SK-N-DZ (cell line): ENCODE measurements at regions not wholly inside any gene's neighbourhood (a gene's known extent, or its start where the extent isn't known, plus 50 kb on each side); places are given as distances from the start of the nearest gene placed in this dataset.
"Not testable (repeated sequence)": the region's sequence is repeated elsewhere in the genome, so short reads cannot be mapped to it uniquely, and the experiment has no call there.

Source experiments
- DNase-seq: peaks from one replicate; pipeline ENCODE4 v3.0.0-alpha.2; 2015; ENCODE audit warnings: low spot score

GRCh38 chr14:59057551-59057950, 130.9 kb upstream of the DAAM1 start:
- DNase-seq = no peak

DNA sequence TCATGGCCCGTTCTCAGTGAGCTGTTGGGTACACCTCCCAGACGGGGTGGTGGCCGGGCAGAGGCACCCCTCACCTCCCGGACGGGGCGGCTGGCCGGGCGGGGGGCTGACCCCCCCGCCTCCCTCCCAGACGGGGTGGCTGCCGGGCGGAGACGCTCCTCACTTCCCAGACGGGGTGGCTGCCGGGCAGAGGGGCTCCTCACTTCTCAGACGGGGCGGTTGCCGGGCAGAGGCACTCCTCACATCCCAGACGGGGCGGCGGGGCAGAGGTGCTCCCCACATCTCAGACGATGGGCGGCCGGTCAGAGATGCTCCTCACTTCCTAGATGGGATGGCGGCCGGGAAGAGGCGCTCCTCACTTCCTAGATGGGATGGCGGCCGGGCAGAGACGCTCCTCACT, 129.7 kb upstream of the DAAM1 start:
- DNase-seq = not testable (repeated sequence)

DNA sequence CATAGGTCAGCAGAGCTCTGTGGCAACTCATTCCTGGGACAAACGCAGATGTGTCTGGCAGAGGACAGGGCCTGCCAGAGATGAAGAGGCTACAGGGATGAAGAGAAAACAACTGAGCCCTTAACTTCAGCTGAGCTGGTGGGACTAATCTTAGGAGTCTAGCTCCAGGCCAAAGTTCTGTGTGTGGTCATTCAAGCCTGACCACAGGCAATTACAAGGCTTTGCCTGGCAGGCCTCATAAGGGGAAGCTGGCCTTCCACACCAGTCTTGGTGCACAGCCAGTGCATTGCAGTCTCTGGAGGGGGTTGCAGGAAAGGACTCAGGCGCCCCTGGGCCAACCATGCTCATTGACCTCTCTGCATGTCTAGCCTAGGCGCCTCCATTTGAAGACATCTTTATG, 127.6 kb upstream of the DAAM1 start:
- DNase-seq = no peak

- DNase-seq = no peak
These were observed 127.2 kb upstream of the DAAM1 start for GRCh38 chr14:59061292-59061691.

DNA sequence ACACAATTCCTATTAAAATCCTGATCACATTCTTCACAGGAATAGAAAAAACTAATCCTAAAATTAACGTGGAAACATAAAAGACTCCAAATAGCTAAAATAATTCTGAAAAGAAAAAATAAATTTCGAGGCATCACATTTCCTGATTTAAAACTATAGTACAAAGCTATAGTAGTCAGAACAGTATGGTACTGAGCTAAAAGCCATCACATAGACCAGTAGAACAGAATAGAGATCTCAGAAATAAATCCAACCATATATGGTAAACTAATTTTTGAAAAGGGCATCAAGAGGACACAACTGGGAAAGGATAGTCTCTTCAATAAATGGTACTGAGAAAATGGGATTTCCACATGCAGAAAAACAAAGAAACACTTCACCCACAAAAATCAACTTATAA, 125.2 kb upstream of the DAAM1 start:
- no peak for DNase-seq

GRCh38 chr14:59067127-59067894, 121.2 kb upstream of the DAAM1 start:
- DNase-seq = no peak

DNA sequence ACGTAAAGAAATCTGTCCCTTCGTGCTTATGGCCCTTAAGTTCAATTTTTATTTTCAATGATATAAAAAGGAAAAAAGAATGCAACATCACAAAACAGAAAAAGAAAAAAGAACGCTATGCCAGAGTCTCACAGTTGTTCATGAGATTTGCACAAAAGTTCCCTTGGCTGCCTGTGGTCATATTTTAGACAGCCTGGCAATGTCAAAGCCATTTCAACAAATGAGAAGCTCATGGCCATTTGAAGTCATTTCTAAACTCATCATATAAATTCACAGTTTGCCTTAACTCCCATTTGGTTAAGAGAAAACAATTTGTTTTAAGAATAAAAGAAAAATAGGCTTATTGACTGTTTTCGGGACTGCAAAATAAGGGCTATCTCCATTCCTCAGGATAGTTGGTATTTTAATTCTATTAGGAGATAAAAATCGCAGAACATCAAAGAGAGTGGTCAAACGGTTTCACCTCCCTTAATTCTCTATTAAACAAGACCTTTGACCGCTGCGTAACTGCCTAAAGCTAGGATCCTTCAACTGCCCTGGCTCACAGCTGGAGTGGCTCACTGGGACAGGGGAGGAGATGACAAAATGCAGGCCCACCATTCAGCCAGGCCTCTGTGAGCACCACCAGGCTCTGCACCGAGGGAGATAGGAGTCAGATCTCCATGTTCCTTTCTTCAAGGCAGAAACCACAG, 119.2 kb upstream of the DAAM1 start:
- peak; percentile 81 for DNase-seq

DNA sequence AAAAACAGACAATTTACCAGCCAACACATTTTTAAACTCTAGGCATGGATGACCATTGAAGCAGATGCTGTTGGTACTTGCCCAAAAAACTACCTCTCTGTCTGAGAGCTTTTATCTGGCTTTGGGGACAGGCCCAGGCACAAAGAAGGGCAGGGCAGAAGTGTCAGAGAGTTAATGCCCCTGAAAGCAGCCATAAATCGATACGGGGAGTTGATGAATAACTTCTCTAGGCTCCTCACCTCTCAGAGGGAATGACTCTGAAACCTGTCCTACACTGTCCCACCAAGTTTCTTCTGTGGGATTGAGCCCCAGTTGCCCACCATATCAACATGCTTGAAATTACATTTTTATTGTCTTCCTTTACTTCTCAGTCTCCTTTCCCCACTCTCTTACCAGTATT, 113.0 kb upstream of the DAAM1 start:
- no peak for DNase-seq

DNA sequence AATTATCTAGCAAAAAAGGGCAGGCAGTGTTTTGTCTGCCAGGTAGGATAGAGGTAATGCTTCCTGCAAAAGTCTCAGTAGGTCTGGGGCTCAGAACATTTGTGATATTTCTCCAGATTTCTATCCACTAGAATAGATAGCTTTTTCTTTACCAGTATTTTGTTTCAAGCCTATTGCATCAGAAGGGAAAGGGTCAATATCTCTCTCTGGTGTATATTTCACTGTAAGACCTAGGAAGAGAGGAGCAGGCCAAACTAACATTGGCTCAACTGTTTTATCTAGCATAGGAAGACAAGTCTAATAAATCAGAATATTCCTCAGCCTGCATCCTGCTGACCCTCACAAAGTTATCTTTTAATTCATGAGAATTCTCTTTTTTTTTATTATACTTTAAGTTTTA, 106.7 kb upstream of the DAAM1 start:
- DNase-seq = no peak

DNA sequence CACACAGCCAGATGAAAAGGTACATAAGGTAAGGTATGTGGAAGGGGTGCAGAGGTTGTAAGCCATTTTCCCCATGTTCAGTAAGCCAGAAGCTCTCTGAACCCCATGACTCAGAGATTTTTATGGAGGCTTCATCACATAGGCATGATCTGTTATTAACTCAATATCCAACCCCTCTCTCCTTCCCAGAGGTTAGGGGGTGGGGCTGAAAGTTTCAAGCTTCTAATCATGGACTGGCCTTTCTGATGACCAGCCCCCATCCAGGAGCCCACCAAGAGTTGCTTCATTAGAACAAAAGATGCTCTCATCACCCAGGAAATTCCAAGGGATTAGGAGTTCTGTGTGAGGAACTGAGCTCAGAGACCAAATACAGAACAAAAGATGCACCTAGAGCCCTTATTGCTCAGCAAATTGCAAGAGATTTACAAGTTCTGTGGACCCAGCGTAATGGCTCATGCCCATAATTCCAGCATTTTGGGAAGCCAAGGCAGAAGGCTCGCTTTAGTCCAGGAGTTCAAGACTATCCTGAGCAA, 103.2 kb upstream of the DAAM1 start:
- no peak for DNase-seq

- peak; percentile 10 for DNase-seq
These were observed 102.1 kb upstream of the DAAM1 start for GRCh38 chr14:59086241-59086882.

GRCh38 chr14:59087240-59087639, 101.2 kb upstream of the DAAM1 start:
- no peak for DNase-seq

GRCh38 chr14:59087711-59088110, 100.8 kb upstream of the DAAM1 start:
- no peak for DNase-seq

GRCh38 chr14:59090572-59090971, 97.9 kb upstream of the DAAM1 start:
- DNase-seq = no peak

DNA sequence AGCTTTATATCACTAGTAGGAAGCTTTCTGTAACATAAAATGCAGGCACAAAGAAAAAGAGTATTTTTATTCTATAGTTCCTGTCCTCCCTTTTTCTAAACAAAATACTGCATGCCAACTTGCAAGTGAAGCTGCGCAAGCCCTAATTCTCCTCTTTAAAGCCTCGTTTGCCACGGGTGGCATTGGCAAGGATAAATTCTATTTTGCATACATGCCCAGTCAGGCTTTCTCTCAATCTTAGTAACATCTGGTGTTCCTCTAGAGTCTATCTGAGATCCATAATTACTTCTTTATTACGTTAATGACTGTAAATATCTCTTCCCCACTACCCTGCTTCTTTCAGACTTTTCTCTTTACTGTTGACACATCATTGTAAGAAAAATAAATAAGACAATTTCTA, 97.1 kb upstream of the DAAM1 start:
- no peak for DNase-seq

GRCh38 chr14:59091976-59092375, 96.5 kb upstream of the DAAM1 start:
- no peak for DNase-seq

DNA sequence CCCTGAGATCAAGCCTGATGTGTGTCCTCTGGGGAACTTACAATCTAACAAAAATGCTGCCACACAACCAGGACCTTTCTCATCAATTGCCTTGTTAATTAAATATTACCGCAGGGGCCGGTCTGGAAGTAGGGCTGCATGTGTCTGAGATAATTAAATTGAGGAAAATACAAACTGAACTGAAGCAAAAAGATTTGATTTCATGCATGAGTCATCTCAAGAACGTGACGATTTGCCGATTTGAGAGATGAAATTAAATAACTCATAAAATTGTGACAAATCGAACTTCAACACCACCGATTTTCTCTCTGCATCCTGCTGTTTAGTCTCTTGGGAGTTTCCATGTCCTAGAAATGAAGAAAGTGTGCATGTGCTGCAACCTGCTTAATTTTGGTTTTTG, 94.6 kb upstream of the DAAM1 start:
- DNase-seq = peak; percentile 51

GRCh38 chr14:59096303-59096702, 92.2 kb upstream of the DAAM1 start:
- DNase-seq = no peak

DNA sequence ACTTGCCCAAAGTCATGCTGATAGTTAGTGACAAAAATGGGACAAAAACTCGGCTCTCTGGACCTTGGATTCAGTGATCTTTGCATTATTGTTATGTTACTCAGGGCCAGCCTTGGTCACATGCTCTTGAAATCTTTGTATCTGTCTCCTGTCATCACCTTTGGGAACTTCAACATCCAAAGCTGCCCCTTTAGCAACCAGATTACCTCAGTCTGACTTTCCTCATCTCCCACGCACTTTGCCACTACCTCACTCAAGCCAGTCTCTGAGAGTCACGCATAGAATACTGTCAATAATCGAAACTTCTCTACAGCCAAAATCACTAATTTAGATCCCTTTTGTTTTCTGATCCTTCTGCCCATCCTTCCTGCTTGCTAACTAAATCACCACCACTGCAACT, 90.8 kb upstream of the DAAM1 start:
- DNase-seq = no peak

- no peak for DNase-seq
These were observed 90.1 kb upstream of the DAAM1 start for GRCh38 chr14:59098377-59098776.

GRCh38 chr14:59100205-59100604, 88.3 kb upstream of the DAAM1 start:
- DNase-seq = no peak

- no peak for DNase-seq
These were observed 87.0 kb upstream of the DAAM1 start for GRCh38 chr14:59101476-59101875.

GRCh38 chr14:59103396-59103795, 85.1 kb upstream of the DAAM1 start:
- no peak for DNase-seq
